ENCODE measurements at regions not wholly inside any gene's neighbourhood (a gene's known extent, or its start where the extent isn't known, plus 50 kb on each side); places are given as distances from the start of the nearest gene placed in this dataset.

GRCh38 chr2:118312969-118313756 lies 224.9 kb downstream of the INSIG2 start:
- DNase-seq, result no peak

DNA sequence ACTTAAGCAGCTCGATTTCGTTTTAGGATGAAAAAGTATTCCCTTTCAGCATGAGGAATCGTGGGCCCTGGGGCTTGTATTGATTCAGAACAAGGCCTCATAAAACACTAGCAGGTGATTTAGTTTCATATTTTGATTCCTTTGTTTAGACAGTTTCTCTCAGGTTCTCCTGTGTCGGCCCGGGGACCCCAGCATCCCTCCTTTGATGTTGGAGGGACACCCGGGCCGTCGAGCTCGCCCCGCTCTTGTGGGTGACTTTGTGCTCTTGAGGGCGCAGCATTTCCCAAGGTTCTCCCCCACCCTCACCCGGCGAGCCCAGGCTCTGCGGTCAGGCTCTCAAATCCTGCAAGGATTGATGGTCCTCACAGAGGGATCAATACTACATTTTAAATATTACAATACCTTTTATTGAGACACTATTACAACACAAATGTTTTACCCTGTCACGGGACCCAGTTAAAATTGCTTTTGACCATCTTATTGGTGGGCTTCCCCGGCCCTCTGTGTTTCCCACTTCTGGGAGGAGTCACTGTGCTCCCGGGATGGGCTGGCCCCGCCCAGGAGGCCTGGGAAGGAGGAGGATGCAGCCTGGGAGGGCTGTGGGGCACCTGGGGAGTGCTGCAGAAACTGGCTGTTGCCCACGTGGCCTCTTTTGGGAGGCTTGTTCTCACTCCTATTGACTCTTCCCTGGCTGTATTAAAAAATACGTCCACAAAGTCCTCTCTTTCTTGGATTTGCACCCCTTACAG lies 222.6 kb downstream of the INSIG2 start:
- DNase-seq, result no peak

- DNase-seq, result peak; percentile 48 to 62
Observed at GRCh38 chr2:118309946-118310680, 221.8 kb downstream of the INSIG2 start.

- no peak for DNase-seq
Observed at GRCh38 chr2:118309257-118309945, 221.1 kb downstream of the INSIG2 start.

- no peak for DNase-seq
Observed at GRCh38 chr2:118307864-118308263, 219.6 kb downstream of the INSIG2 start.

DNA sequence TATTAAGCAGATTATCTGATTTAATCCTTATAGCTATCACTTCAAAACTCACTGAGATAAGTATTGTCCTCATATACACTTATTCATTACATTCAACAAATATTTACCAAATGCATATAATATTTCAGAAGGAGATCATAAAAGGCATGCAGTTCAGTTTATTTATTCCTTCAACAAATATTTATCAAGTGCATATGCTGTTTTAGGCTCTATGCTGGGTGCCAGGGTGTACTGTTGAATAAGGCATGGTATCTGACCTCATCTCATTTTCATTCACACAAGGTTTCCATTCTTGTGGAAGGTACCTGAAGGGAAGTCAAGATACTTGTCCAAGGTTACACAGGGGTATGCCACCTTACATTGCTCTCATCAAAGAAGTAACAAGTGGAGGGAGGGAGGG lies 213.0 kb downstream of the INSIG2 start:
- DNase-seq, result no peak

DNA sequence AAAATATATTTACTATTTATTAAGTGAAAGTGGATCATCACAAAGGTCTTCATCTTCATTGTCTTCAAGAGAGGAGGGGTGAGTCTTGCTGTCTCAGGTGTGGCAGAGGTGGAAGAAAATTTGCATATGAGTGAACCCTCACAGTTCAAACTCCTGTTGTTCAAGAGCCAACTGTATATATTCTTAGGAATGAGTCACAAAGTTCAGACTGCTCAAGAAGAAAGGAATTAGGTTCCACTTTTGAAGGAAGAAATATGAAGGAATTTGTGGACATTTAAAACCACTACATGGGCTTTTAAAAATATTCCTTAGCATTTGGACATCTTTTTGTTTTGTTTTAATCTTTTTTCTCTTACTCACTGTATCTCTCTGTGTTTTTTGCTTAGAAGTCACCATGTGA lies 212.6 kb downstream of the INSIG2 start:
- DNase-seq, result no peak

GRCh38 chr2:118296663-118297062 lies 208.4 kb downstream of the INSIG2 start:
- DNase-seq, result no peak

GRCh38 chr2:118295592-118296390 lies 207.5 kb downstream of the INSIG2 start:
- DNase-seq, result no peak

GRCh38 chr2:118294063-118294462 lies 205.8 kb downstream of the INSIG2 start:
- DNase-seq, result no peak

GRCh38 chr2:118292991-118293390 lies 204.7 kb downstream of the INSIG2 start:
- DNase-seq, result no peak

DNA sequence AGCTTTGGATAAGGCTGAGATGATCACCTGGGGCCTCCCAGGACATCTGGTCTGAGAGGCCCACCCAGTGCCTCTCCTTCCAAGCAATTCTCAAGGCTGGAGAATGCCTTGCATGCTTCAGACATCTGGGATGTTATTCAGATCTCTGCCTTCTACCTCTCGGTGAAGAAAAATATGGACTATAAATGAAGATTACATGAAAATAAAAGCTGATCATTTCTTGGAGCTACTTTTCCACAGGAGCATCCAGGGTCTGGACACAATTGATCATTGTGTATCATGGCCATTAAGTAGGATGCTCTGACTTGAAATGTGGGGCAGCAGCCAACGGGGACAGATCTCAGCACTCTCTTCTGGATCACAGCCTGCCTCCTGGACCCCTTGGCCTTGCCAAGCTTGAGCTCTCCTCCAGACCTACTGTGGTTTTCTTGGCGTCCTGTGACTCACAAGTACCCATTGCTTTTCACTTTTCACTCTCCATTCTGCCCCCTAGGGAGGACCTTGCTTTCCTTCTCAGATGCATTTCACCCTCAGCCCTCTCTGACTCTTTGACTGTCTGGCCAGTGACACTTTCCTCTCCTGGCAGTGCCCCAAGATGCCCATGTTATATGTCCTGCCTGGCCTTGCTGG lies 203.1 kb downstream of the INSIG2 start:
- DNase-seq, result no peak

DNA sequence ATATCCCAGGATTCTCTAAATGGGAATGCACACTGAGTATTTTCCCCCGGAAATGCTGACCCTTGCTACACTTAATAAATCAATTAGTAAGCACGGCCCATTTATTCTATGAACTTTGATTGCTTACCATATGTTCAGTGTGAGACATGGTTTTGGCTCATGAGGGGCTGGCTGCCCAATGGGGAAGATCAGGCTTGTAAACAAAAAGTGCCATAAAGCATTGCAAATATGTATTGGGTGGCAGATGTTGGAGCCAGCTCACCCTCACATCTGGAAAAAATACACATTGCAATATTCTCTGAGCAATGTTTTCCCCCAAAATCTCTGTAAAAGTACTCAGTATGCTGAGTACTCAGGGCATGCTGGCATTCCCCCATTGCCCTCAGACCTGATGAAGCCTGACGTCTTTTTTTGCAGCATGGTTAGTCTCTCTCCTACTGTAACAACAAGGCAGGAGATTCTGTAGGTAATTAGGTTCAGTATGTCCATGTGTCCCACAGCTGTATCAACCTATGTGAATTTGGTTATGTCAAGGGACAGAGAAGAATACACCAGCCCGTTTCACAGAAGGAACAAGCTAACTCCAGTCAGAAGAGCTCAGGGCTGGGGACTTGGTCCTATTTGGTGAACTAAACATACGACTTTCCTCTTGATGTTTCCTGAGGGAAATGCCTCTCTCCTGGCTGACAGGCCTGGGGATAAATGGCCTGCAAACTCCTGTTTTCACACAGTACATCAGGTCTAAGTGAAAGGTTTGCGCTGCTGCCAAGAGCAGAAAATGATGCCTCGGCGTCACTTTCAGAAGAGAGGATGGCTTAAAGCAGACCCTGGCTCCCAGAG lies 202.4 kb downstream of the INSIG2 start:
- DNase-seq, result no peak

DNA sequence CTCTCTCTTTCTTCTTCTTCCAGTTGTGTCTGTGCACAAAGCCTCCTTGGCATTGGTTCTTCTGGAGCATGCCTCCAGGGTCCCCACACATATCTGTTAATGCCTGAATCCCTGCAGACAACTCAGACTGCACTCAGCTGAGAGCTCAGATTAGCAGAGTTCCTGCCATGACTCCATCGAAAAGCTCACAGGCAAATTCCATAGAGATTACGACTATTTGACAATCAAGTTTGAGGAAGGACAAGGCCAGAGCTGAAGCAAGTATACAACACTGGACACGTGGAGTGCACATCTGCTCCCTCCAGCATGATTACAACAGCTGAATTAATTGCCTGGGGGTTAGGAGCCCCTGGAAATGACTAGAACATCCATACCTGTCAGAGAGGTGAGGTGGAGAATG lies 190.7 kb downstream of the INSIG2 start:
- no peak for DNase-seq

- DNase-seq, result no peak
Observed at GRCh38 chr2:118278046-118278445, 189.8 kb downstream of the INSIG2 start.

DNA sequence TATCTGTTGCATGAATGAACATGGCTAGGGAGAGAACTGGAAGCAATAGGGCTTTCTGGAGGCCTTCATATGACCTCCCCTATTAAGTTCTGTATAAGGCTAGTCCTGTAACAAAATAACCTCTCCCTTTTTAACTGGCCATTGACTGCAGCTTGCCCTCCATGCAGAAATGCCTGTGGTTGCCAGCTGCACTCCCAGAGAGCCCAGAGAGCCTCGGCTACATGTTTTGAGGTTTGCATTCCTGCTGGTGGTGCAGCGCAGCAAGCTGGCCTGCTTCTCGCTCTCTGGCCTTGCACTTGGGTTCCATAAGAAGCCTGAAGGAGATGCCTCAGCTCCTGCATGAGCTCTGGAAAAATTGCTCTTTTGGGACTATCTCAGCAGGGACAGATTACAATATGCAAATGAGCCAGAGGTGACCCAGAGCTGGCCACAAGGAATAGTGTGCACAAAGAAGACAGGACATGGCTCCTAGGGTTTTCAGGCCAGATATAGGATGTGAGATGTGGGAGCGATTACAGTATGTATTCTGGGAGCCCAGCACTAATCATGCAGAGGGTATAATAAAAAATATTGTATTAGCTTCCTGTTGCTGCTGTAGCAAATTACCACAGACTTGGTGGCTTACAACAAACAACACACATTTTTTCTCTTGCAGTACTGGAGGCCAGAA lies 186.7 kb downstream of the INSIG2 start:
- no peak for DNase-seq

GRCh38 chr2:118272391-118272790 lies 184.1 kb downstream of the INSIG2 start:
- no peak for DNase-seq

GRCh38 chr2:118269408-118270051 lies 181.3 kb downstream of the INSIG2 start:
- DNase-seq, result no peak

DNA sequence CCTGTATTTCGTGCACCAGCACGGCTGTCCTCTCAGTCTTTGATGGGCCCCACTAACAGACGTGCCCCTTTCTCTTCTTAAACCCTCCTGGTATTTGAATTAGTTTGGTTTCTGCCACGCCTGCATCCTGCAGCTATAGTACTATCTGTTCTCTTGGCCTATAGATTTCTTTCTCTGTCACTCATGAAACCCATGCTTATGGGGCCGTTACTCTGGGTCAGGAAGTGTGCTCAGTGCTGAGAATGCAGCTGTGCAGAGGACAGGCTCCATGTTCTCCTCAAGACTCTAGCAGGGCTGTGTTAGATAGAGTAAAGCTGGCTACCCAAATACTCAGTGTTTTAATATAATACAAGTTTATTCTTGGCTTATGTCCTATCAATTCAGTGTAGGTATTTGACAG lies 180.0 kb downstream of the INSIG2 start:
- DNase-seq, result no peak

Measured in CD4-positive, alpha-beta T cell treated with Interleukin-1 beta for 1 hour (primary cell).